Spinal cord (tissue), 9 donors: ENCODE measurements at regions not wholly inside any gene's neighbourhood (a gene's known extent, or its start where the extent isn't known, plus 50 kb on each side); places are given as distances from the start of the nearest gene placed in this dataset.
"Not testable (repeated sequence)": the region's sequence is repeated elsewhere in the genome, so short reads cannot be mapped to it uniquely, and the experiment has no call there.

Source experiments
- DNase-seq, 6 donors: peaks; one replicate each; pipeline versions ENCODE4 v3.0.0 to v3.0.0-alpha.2; 2013 to 2015; ENCODE audit warnings: low spot score in 6 of 6, low read depth in 4 of 6
- H3K27ac ChIP-seq: one replicate; pipeline ENCODE4 v1.5.1; 2013; ENCODE audit warnings: low read depth, low read length, control low read depth
- H3K27me3 ChIP-seq: one replicate; pipeline ENCODE4 v1.6.1; 2013; ENCODE audit warnings: low read length; ENCODE audit not compliant: control insufficient read depth, insufficient read depth
- H3K36me3 ChIP-seq: one replicate; pipeline ENCODE4 v1.6.1; 2013; ENCODE audit warnings: low read length; ENCODE audit not compliant: control insufficient read depth, insufficient read depth
- H3K4me1 ChIP-seq: one replicate; pipeline ENCODE4 v1.6.1; 2013; ENCODE audit warnings: low read length; ENCODE audit not compliant: control insufficient read depth, insufficient read depth
- H3K4me3 ChIP-seq: one replicate; pipeline ENCODE4 v1.5.1; 2013; ENCODE audit warnings: low read depth, low read length, control low read depth
- H3K9me3 ChIP-seq: one replicate; pipeline ENCODE4 v1.6.1; 2013; ENCODE audit warnings: low read length; ENCODE audit not compliant: control insufficient read depth, insufficient read depth
- WGBS: methylation state at CpG from one replicate; pipeline ENCODE4 v1.1.5; 2013; ENCODE audit warnings: missing lambda C conversion rate; ENCODE audit not compliant: insufficient coverage; 5-methylcytosine and 5-hydroxymethylcytosine counted together
- donor health status: healthy.

GRCh38 chr22:48760481-48761390 is 1066.9 kb downstream of the BRD1 start:
- no peak for DNase-seq
- Histone ChIP-seq H3K36me3 (peaks cover 10% of the 10 kb centered on the region), H3K4me1 (no peaks in the 10 kb centered on the region), H3K27me3 (no peaks in the 10 kb centered on the region), H3K4me3 (no peak overlapping the region), H3K9me3 (no peaks in the 10 kb centered on the region), H3K27ac (no peak overlapping the region)
- 93% methylated on average over 16 of the region's 19 CpGs for WGBS

DNA sequence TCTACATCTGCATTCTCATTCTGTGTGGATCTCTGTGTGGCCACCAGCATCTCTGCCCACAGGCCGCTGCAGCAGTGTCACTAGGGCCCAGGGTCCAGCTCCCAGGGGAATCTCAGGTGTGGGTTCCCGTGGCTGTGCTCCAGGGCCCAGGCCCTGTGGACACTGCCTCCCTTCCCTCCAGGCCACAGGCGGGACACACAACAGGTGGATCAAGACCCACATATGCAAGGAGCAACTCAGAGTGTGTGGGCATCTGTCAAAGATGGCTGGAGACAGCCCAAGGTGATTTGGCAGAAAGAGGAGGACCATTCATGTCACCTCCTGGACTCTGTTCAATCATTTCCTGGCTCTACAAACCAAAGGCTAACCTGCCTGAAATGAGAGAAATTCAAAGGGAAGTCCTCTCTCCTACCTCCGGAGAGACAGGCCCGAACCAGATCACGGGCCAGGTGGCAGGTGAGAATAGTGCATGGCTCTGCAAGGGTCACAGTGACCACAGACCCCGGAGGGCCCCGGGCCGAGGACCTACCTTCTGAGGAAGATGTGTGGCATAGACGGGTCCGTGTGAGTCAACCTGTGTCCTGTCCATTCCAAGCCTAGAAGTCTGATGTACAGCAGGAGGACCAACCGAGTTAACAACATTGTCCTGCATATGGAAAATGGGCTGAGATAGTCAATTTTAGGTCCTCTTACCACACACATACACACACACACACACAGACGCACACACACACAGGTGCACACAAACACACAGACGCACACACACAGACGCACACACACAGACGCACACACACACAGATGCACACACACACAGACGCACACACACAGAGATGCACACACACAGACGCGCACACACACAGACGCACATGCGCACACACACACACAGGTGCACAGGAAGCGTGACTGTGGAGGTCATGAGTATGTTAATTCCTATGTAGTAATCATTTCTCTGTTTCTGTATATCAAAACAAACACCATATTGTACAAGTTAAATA is 1068.5 kb downstream of the BRD1 start:
- Histone ChIP-seq H3K4me1 (no peaks in the 10 kb centered on the region), H3K4me3 (no peak overlapping the region), H3K9me3 (no peaks in the 10 kb centered on the region), H3K27ac (no peak overlapping the region), H3K36me3 (peaks cover 18% of the 10 kb centered on the region), H3K27me3 (no peaks in the 10 kb centered on the region)
- WGBS = 96% methylated on average over 9 of the region's 22 CpGs
- DNase-seq = no peak

DNA sequence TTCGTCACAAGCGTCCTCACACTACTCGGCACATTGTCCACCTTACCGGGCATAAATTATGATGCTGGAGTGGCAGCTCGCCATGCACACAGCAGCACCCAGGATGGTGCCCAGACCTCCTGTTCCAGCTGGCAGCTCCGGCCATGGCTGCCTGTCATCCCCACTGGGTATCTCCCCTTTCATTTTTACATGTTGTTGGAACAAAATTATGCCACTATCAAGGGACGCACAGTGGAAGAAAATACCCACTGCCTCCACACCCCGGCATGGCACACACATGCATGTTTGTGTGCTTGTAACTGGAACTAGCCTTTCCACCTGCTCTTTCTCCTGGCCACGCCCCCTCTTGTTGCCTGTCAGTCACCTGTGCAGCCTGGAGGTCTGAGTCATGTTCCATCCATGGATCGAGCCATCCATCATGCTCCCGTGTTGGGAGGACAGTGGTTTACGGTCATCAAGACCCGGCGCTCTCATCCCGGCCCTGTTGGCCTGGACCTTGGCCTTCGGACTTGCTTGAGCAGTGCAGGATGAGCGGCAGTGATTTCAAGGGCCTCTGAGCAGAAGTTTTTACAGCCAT is 1069.6 kb downstream of the BRD1 start:
- Histone ChIP-seq H3K4me3 (no peak overlapping the region), H3K9me3 (no peaks in the 10 kb centered on the region), H3K27ac (no peak overlapping the region), H3K4me1 (no peaks in the 10 kb centered on the region), H3K27me3 (no peaks in the 10 kb centered on the region), H3K36me3 (peaks cover 26% of the 10 kb centered on the region)
- no peak for DNase-seq
- WGBS = 84% methylated on average over 17 of the region's 17 CpGs

GRCh38 chr22:48757581-48757980 is 1070.1 kb downstream of the BRD1 start:
- no peak overlapping the region for H3K27ac ChIP-seq
- no peak overlapping the region for H3K4me3 ChIP-seq
- H3K27me3 ChIP-seq = no peaks in the 10 kb centered on the region
- H3K4me1 ChIP-seq = no peaks in the 10 kb centered on the region
- H3K9me3 ChIP-seq = no peaks in the 10 kb centered on the region
- H3K36me3 ChIP-seq = peaks cover 31% of the 10 kb centered on the region
- 84% methylated on average over 6 of the region's 7 CpGs for WGBS
- no peak for DNase-seq

DNA sequence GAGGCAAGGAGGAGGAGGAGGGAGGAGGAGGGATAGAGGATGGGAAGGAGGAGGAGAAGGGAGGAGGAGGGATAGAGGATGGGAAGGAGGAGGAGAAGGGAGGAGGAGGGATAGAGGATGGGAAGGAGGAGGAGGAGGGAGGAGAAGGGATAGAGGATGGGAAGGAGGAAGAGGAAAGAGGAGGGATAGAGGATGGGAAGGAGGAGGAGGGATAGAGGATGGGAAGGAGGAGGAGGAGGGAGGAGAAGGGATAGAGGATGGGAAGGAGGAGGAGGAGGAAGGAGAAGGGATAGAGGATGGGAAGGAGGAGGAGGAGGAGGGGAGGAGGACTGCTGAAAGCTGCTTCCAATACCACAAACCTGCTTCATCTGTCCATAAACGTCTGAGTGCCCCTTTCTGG is 1070.5 kb downstream of the BRD1 start:
- H3K27ac ChIP-seq, H3K9me3 ChIP-seq, H3K4me3 ChIP-seq, H3K4me1 ChIP-seq, H3K27me3 ChIP-seq, DNase-seq: not testable (repeated sequence)
- WGBS = 30% methylated on average over 1 of the region's 1 CpG
- H3K36me3 ChIP-seq = peaks cover 35% of the 10 kb centered on the region

DNA sequence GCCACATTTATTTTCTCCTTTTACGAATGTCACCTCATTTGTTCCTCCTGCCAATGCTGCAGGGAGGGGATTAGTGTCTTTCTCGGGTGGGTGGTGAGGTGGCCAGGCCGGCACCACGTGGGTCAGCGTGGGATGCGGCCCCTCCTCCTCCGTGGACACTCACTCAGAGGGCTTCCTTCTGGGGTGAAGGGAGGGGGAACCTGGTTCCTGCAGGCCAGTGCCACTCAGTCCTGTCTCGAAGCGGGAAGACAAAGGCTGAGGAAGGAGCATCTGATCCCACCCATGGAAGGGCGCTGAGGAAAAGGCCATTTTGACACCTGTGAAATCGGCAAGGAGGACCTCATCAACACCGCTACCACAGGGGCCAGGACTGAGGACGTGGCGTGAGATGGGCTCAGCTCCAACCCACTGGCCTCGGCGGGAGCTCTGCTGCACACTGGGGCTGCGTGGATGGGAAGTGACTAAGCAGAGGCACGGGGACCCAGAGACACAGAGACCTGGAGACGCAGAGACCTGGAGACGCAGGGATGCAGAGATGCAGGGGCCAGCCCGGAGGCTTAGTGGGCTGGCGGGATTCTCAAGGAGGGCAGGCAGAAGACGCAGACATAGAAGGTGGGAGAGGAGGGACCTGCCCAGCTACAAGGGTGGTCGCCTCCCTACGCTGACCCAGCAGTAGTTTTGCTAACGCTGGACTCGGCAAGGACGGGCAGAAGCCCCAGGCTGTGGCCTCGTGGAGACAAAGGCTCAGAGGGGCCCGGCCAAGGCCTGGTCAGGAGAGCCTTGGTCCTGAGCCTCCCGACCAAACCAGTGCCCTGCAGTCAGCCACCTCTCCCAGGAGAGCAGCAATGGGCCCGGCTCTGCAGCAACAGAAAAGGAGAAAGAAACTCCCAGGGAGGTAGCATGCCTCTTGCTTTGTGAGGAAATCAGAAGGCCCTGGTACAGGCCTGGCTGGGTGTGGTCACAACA is 1071.2 kb downstream of the BRD1 start:
- DNase-seq = no peak
- Histone ChIP-seq H3K4me3 (no peak overlapping the region), H3K36me3 (peaks cover 42% of the 10 kb centered on the region), H3K9me3 (no peaks in the 10 kb centered on the region), H3K27ac (no peak overlapping the region), H3K27me3 (no peaks in the 10 kb centered on the region), H3K4me1 (peaks cover 5% of the 10 kb centered on the region)
- WGBS = 89% methylated on average over 31 of the region's 32 CpGs

- no peak overlapping the region for H3K4me3 ChIP-seq
- H3K27ac ChIP-seq = no peak overlapping the region
- no peaks in the 10 kb centered on the region for H3K27me3 ChIP-seq
- WGBS = 95% methylated on average over 19 of the region's 19 CpGs
- H3K36me3 ChIP-seq = peaks cover 49% of the 10 kb centered on the region
- H3K9me3 ChIP-seq = no peaks in the 10 kb centered on the region
- peaks cover 5% of the 10 kb centered on the region for H3K4me1 ChIP-seq
- DNase-seq = no peak
These were observed 1072.4 kb downstream of the BRD1 start for GRCh38 chr22:48755059-48755949.

- Histone ChIP-seq H3K36me3 (peaks cover 56% of the 10 kb centered on the region), H3K4me3 (no peak overlapping the region), H3K4me1 (peaks cover 8% of the 10 kb centered on the region), H3K27ac (no peak overlapping the region), H3K27me3 (no peaks in the 10 kb centered on the region), H3K9me3 (no peaks in the 10 kb centered on the region)
- DNase-seq = no peak
- WGBS = 85% methylated on average over 7 of the region's 10 CpGs
These were observed 1073.0 kb downstream of the BRD1 start for GRCh38 chr22:48754611-48755058.
